OCI-LY1 (cell line): ENCODE measurements at regions not wholly inside any gene's neighbourhood (a gene's known extent, or its start where the extent isn't known, plus 50 kb on each side); places are given as distances from the start of the nearest gene placed in this dataset.

Experiments
- H2AFZ ChIP-seq: fragments of 200-600 bp; sonication (generic), shearing (Covaris generic); 2 replicates; pipeline ENCODE4 v1.6.0; 2014; ENCODE audit warnings: antibody characterized with exemption, mild to moderate bottlenecking, low read length
- H3F3A ChIP-seq: fragments of 200-600 bp; sonication (generic), shearing (Covaris generic); 2 replicates; pipeline ENCODE4 v1.6.0; 2014; ENCODE audit warnings: mild to moderate bottlenecking, antibody characterized with exemption, low read length, moderate library complexity; ENCODE audit not compliant: insufficient read depth
- H3K27ac ChIP-seq: fragments of 200-600 bp; sonication (generic); 2 replicates; pipeline ENCODE4 v1.5.1; 2014; ENCODE audit warnings: low read length, mixed run types, mild to moderate bottlenecking, low read depth; ENCODE audit not compliant: poor library complexity, severe bottlenecking
- H3K27me3 ChIP-seq: fragments of 200-600 bp; sonication (generic); 2 replicates; pipeline ENCODE4 v1.6.0; 2014; ENCODE audit warnings: antibody characterized with exemption, mild to moderate bottlenecking, low read length, moderate library complexity; ENCODE audit not compliant: insufficient read depth
- H3K36me3 ChIP-seq: fragments of 200-600 bp; sonication (generic); 2 replicates; pipeline ENCODE4 v1.6.1; 2014; ENCODE audit warnings: mild to moderate bottlenecking, antibody characterized with exemption, low read length, moderate library complexity, mixed read lengths; ENCODE audit not compliant: insufficient read depth
- H3K4me1 ChIP-seq: fragments of 200-600 bp; sonication (generic); 2 replicates; pipeline ENCODE4 v1.5.1; 2014; ENCODE audit warnings: mild to moderate bottlenecking, low read length, moderate library complexity; ENCODE audit not compliant: insufficient read depth, severe bottlenecking
- H3K4me2 ChIP-seq: fragments of 200-600 bp; sonication (generic), shearing (Covaris generic); 2 replicates; pipeline ENCODE4 v1.6.1; 2014; ENCODE audit warnings: low read length
- H3K4me3 ChIP-seq: fragments of 200-600 bp; sonication (generic); 2 replicates; pipeline ENCODE4 v1.5.1; 2014; ENCODE audit warnings: low read length, low read depth, mild to moderate bottlenecking, mixed read lengths; ENCODE audit not compliant: poor library complexity, severe bottlenecking
- H3K79me2 ChIP-seq: fragments of 200-600 bp; shearing (Covaris generic); 2 replicates; pipeline ENCODE4 v1.6.1; 2016; ENCODE audit warnings: mixed run types, low read length, mixed read lengths; ENCODE audit not compliant: insufficient read depth
- H3K9ac ChIP-seq: fragments of 200-600 bp; sonication (generic), shearing (Covaris generic); 2 replicates; pipeline ENCODE4 v1.6.1; 2014; ENCODE audit warnings: mild to moderate bottlenecking, low read length, mixed read lengths
- H3K9me2 ChIP-seq: fragments of 200-600 bp; sonication (generic), shearing (Covaris generic); 2 replicates; pipeline ENCODE4 v1.6.1; 2014; ENCODE audit warnings: low read depth, mild to moderate bottlenecking, low read length, mixed read lengths
- H3K9me3 ChIP-seq: fragments of 200-600 bp; shearing (Covaris generic); 2 replicates; pipeline ENCODE4 v1.6.1; 2014; ENCODE audit warnings: low read length, mixed read lengths
- H4K20me1 ChIP-seq: fragments of 200-600 bp; sonication (generic), shearing (Covaris generic); 2 replicates; pipeline ENCODE4 v1.6.0; 2016; ENCODE audit warnings: mild to moderate bottlenecking, low read length; ENCODE audit not compliant: insufficient read depth
- CTCF ChIP-seq: fragments of 200-600 bp; sonication (generic), shearing (Covaris generic); IDR thresholded peaks from 2 replicates; pipeline ENCODE4 v1.5.1; 2017; ENCODE audit warnings: mild to moderate bottlenecking, antibody characterized with exemption, low read length, moderate library complexity, mixed read lengths
- EZH2 ChIP-seq: fragments of 200-600 bp; sonication (generic), shearing (Covaris generic); IDR thresholded peaks from 2 replicates; pipeline ENCODE4 v1.8.0; 2017; ENCODE audit warnings: borderline replicate concordance, mixed run types, mild to moderate bottlenecking, antibody characterized with exemption, low read length, moderate library complexity, mixed read lengths

GRCh38 chr18:46297124-46297523 lies 192.9 kb downstream of the HAUS1 start:
- Histone ChIP-seq H3K4me3 (no peak overlapping the region), H3K36me3 (no peaks in the 10 kb centered on the region), H2AFZ (no peak overlapping the region), H3K4me1 (no peaks in the 10 kb centered on the region), H3K9me3 (no peaks in the 10 kb centered on the region), H4K20me1 (no peaks in the 10 kb centered on the region), H3K27ac (no peak overlapping the region), H3F3A (no peaks in the 10 kb centered on the region), H3K79me2 (no peaks in the 10 kb centered on the region), H3K27me3 (no peaks in the 10 kb centered on the region), H3K4me2 (no peak overlapping the region), H3K9me2 (no peaks in the 10 kb centered on the region), H3K9ac (no peak overlapping the region)
- no peak for TF ChIP-seq CTCF
- TF ChIP-seq EZH2, result no peak

GRCh38 chr18:46297621-46298020 lies 193.4 kb downstream of the HAUS1 start:
- Histone ChIP-seq H3K27me3 (no peaks in the 10 kb centered on the region), H2AFZ (no peak overlapping the region), H3K4me2 (no peak overlapping the region), H3K27ac (no peak overlapping the region), H3K4me1 (no peaks in the 10 kb centered on the region), H3F3A (no peaks in the 10 kb centered on the region), H3K79me2 (no peaks in the 10 kb centered on the region), H3K4me3 (no peak overlapping the region), H3K9me2 (no peaks in the 10 kb centered on the region), H3K36me3 (no peaks in the 10 kb centered on the region), H3K9me3 (no peaks in the 10 kb centered on the region), H4K20me1 (no peaks in the 10 kb centered on the region), H3K9ac (no peak overlapping the region)
- TF ChIP-seq EZH2 (no peak), CTCF (no peak)

GRCh38 chr18:46298511-46298910 lies 194.3 kb downstream of the HAUS1 start:
- Histone ChIP-seq H3K79me2 (no peaks in the 10 kb centered on the region), H3K9me2 (no peaks in the 10 kb centered on the region)

More at GRCh38 chr18:46298511-46298910, 194.3 kb downstream of the HAUS1 start:
- Histone ChIP-seq H2AFZ (no peak overlapping the region), H3K9me3 (no peaks in the 10 kb centered on the region), H3K27me3 (no peaks in the 10 kb centered on the region), H3K4me1 (no peaks in the 10 kb centered on the region), H3K9ac (no peak overlapping the region), H3K4me3 (no peak overlapping the region), H3K4me2 (no peak overlapping the region), H4K20me1 (no peaks in the 10 kb centered on the region), H3F3A (no peaks in the 10 kb centered on the region), H3K36me3 (no peaks in the 10 kb centered on the region), H3K27ac (no peak overlapping the region)
- TF ChIP-seq CTCF, result no peak
- TF ChIP-seq EZH2, result no peak
